ENCODE measurements at regions not wholly inside any gene's neighbourhood (a gene's known extent, or its start where the extent isn't known, plus 50 kb on each side); places are given as distances from the start of the nearest gene placed in this dataset.
"Not testable (repeated sequence)": the region's sequence is repeated elsewhere in the genome, so short reads cannot be mapped to it uniquely, and the experiment has no call there.

DNA sequence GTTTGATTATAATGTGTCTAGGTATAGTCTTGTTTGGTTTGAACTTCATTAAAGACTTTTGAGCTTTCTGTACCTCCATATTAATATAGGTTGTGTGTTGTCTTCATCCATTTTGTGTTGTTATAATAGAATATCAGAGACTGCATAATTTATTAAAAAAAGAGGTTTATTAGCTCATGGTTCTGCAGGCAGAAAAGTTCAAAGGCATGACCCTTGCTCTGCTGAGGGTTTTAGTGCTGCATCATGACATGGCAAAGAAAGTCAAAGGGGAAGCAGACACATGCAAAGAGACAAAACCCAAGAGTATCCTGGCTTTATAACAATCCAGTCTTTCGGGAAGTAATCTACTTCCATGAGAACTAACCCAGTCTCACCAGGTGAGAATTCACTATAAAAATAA, 358.2 kb downstream of the EDEM1 start:
- no peak for DNase-seq (ENCODE audit: low spot score)

DNA sequence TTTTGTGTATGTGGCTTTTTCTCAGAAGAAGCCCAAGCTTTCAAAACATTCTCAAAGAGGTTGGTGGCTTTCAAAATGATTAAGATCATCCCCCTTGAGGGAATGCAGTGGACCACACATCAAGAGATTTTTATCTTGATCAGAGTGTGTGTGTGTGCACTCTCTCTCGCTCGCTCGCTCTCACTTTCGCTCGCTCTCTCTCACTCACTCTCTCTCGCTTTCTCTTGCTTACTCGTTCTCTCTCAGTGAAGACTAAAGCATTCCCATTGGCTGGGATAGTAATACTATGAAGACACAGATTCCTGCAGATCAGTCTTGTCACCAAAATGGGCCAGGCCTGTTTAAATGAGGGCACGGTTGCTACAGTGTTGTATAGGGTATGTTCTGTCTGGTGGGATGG, 365.7 kb downstream of the EDEM1 start:
- DNase-seq (ENCODE audit: low spot score): no peak

DNA sequence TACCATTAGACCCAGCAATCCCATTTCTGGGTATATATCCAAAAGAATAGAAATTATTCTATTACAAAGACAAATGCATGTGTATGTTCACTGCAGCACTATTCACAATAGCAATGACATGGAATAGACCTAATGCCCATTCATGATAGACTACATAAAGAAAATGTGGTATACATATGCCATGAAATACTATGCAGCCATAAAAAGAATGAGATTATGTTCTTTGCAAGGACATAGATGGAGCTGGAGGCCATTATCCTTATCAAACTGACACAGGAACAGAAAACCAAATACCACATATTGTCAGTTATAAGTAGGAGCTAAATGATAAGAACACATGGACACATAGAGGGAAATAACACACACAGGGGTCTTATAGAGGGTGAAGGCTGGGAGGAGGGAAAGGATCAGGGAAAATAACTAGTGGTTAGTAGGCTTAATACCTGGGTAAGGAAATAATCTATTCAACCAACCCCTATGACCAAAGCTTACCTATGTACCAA, 366.8 kb downstream of the EDEM1 start:
- DNase-seq (ENCODE audit: low spot score): no peak

DNA sequence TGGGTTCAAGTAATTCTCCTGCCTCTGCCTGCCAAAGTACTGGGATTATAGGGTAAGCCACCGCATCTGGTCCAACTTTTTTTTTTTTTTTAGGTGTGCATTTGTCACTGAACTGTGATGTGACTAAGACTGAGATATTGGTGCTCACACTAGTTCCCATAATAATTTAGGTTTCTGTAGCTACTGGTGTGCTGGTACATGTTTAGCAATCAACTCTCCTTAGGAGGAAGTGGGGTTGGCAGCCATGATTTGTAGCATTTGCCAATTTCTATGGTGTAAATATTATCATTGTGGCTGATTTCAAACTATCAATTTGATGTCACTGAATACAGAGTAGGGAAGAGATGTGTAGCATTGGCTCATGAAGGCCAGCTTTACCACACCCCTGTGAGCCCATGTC, 372.7 kb downstream of the EDEM1 start:
- no peak for DNase-seq (ENCODE audit: low spot score)

DNA sequence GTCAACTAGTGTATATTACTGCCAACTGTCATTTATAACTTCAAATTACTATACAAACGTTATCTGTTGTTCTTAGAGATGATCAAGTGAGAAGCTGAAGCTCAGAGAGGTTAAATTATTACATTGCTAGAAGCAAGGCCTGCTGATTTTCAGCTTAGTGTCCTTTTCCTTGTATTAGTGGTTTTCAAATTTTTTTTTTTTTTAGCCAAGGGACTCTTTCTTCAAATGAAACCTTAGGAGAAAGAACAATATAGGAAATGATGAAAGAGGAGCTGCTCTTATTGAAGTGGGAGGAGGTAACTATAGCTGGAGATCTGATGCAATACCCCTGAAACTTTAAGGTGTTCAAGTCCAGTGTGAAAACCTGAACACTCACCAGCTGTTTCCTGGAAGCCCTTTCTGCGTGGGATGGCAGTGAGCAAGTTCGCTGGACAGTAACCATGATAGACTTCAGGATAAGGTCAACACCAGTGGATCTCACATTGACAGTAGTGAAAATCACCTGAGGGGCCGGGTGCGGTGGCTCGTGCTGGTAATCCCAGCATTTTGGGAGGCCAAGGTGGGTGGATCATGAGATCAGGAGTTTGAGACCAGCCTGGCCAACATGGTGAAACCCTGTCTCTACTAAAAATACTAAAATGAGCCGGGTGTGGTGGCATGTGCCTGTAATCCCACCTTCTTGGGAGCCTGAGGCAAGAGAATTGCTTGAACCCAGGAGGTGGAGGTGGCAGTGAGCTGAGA, 376.2 kb downstream of the EDEM1 start:
- DNase-seq (ENCODE audit: low spot score): no peak

DNA sequence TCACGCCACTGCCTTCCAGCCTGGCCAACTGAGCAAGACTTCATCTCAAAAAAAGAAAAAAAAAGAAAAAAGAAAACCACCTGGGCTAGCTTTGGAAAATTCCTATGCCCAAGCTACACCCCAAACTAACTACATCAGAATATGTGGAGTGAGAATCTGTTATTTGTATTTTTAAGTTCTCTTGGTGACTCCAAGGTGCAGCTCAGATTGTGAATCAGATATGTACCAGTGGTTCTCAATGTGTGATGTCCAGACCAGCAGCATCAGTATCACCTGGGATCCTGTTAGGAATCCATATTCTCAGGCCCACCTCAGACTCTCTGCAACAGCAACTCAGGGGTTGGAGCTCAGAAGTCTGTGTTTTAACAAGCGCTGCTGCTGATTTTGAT, 376.8 kb downstream of the EDEM1 start:
- DNase-seq (ENCODE audit: low spot score): no peak

DNA sequence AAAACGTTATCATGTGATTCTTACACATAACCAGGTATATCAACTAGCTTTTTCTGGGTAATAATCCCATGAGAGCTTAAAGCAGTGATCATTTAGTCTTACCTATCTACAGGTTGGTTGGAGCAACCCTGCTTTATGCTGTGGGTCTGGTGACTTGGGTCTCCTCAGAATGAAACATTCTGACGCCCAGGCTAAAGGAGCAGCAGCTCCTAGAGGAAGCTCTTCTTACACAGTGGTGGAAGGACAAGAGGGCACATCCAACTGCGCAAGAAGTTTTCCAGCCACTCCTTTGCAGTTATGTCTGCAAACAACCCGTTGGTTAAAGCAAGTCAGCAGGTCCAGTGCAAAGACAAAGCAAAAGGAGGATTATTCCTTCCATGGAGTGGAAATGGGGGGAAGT, 377.5 kb downstream of the EDEM1 start:
- DNase-seq (ENCODE audit: low spot score): no peak

DNA sequence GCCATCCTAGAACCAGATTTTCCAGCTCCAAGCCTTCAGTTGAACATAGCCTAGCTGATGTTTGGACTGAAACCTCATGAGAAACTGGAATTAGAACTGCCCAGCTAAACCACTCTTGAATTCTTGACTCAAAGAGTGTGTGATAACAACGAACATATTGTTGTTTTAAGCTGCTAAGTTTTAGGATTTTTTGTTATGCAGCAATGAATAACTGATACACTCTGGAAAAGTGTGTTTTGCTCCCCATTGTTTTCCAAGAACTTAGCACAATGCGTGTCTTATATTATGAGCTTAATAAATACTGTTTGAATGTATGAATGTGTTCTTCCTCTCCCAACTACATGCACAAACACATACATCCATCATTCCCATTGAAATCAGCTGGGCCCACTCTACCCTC, 379.6 kb downstream of the EDEM1 start:
- DNase-seq (ENCODE audit: low spot score): no peak

DNA sequence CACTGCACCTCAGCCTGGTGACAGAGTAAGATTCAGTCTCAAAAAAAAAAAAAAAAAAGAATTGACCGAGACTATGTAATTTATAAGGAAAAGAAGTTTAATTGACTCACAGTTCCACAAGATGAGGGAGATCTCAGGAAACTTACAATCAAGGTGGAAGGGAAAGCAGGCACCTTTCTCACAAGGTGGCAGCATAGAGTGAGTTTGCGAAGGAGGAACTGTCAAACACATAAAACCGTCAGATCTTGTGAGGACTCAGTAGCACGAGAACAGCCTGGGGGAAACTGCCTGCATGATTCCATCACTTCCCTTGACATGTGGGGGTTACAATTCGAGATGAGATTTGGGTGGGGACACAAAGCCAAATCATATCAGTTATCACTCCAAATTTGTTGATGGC, 380.9 kb downstream of the EDEM1 start:
- DNase-seq (ENCODE audit: low spot score): no peak

DNA sequence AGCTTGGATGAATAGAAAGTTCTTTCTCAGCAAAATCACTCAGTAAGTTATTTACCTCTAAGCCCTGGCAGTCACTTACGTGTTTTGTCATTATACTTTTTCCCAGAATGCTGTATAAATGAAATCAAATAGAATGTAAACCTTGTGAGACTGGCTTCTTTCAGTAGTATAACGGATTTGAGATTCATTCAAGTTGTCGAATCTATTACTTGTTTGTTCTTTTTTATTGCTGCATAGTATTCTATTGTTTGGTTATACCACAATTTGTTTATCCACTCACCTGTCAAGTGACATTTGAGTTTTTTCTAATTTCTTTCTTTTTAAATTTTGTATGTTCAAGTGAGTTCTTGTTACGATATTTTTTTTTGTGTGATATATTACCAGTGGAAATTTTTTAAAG, 381.6 kb downstream of the EDEM1 start:
- no peak for DNase-seq (ENCODE audit: low spot score)

DNA sequence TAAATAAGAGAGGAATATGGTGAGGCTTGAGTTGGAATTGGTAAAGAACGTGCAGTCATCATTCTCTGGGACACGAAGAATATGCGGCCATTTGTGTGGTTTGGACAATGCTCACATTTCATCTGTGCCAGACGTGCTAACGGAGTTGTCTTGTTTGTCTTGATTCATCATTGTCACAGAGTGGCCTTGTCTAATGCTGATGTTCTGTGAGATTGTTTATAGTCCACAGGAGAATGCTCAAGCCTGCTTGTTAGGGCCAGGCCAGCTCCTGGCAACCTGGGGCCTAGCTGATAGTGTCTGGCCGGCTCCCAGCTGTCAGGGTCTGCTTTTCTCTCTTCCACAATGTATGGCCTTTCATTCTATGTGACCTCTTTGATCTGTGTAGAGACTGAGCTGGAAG, 384.7 kb downstream of the EDEM1 start:
- no peak for DNase-seq (ENCODE audit: low spot score)

DNA sequence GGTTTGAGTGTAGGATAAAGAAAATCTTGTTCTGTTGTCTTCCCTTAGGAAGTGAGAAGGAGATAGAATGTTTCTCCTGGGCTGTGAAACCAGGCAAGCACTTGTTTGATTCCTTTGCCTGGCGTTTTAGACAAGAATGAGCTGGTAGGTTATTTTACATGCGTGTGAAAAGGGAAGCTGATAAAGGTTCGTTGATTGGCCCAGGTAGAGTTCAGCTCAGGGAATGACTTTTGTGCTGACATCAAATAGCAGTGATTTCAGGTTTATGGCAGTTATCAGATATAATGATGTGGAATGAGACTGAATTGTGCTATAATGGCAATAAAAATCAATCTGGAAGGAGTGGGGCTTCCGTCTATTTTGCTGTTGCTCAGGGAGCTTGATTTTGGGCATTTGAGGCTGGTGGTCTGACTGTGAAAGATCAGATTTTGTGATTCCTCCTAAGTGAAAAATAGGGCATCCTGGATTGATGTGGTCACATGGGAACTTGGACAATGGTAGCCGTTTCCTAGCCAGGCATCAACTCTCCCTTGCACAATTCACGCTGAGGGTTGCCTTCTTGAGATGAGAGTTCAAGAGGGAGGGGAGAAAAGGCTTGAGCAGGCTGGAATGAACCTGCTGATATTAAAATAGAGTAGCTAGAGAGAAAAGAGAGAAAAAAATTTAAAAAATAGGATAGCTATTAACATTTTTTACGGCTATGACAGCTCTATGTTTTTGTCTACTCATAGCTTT, 388.9 kb downstream of the EDEM1 start:
- no peak for DNase-seq (ENCODE audit: low spot score)

DNA sequence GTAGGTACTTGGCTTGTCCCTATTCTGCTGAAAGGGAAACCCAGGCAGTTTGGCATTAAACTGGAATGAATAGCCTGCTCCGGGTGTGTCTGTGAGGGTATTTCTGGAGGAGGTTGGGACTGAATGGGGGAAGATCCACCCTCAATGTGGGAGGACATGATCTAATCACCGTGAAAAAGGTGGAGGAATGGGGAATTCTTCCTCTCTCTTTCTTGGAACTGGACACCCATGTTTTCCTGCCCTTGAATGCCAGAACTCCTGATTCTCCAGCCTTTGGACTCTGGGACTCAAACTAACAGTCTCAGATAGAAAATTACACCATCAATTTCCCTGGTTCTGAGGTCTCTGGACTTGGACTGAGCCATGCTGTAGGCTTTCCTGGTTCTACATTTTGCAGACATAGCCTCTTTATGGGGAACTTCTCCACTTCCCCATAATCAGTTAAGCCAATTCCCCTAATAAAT, 391.7 kb downstream of the EDEM1 start:
- DNase-seq (ENCODE audit: low spot score): no peak

DNA sequence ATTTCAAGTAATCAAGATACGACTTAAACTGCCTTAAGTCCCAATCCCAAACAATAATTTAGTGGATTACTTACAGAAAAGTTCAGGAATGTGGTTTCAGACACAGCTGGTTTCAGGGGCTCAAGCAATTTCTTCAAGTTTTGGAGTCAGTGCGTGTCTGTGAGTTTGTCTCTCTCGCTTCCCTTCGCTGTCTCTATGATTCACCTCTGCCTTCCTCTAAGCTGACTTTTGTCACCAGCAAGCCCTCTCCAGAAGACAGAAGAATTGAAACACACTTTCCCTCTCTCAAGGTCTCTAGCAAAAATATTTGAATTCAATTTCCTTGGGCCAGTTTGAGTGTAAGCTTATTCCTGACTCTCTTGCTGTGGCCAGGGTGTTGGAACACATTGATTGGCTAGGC, 392.4 kb downstream of the EDEM1 start:
- no peak for DNase-seq (ENCODE audit: low spot score)

DNA sequence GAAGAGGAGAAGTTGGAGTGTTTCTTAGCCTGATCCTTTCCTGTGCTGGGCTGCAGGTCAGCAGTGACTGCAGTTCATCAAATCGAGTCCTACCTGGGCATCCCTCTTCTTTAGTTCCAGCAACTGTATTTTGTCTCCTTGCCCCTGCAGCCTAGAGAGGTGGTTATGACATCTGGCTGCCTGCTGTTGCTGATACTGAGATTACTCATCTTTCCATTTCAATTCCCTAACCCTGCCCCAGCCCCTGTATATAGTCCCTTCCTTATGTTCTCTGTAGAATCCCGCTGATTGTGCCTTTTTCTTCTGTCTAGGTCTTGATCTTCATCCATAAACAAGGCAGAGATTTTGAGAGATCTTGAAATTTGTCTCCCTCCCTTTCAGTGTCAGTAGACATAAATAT, 393.3 kb downstream of the EDEM1 start:
- no peak for DNase-seq (ENCODE audit: low spot score)

DNA sequence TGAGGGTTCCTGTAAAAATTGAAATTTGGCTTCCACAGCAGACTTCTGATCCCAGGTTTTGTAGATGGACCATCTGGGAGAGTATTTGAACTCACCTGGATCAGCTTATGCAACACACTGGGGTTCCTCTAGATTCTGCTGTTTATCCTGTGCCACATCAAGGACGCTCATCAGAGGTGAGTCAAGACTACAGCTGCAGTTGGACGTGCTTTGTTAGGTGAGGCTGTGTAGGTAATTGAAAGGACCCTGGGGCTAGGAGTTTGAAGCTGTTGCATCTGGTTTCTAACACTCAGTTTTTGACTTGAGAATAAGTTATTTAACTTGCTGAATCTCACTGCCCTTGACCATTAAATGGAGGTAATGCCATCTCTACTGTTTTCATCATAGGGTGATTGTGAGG, 394.2 kb downstream of the EDEM1 start:
- no peak for DNase-seq (ENCODE audit: low spot score)

DNA sequence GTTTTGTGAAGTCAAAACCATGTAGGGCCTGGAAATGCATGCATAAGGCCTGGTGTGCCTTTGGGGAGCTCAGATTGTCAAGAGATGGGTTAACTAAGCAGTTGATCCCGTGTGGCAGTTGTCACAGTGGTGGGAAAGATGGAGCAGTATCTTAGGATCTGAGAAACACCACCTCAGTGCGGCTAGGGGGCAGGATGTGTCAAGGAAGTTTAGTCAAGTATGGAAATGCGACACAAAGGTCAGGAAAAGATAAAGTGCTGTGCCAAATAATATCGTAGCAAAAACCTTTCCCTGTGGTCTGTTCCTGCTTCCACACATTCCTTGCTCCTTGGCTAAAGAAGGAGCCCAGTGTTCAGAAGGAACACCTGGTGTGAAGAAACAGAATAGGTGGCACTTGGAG, 396.4 kb downstream of the EDEM1 start:
- DNase-seq (ENCODE audit: low spot score): no peak

DNA sequence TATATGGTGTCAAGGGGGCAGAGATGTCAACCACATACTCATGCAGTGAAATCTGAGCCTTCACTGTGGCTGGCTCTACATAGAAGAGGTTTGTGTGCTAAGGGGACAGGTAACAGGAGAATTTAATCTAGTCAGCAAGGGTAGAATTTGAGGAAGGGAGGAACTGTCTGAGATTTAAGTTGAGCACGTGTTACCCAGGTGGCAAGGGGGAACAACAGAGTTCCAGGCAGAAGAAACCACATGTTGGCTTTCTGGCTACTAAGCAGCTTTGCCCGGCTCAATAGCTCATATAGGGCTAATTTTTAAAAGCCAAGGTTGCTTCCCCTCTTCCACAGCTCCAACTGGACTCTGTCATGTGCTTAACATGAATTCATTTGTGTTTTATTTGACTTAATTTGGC, 397.6 kb downstream of the EDEM1 start:
- DNase-seq (ENCODE audit: low spot score): no peak

DNA sequence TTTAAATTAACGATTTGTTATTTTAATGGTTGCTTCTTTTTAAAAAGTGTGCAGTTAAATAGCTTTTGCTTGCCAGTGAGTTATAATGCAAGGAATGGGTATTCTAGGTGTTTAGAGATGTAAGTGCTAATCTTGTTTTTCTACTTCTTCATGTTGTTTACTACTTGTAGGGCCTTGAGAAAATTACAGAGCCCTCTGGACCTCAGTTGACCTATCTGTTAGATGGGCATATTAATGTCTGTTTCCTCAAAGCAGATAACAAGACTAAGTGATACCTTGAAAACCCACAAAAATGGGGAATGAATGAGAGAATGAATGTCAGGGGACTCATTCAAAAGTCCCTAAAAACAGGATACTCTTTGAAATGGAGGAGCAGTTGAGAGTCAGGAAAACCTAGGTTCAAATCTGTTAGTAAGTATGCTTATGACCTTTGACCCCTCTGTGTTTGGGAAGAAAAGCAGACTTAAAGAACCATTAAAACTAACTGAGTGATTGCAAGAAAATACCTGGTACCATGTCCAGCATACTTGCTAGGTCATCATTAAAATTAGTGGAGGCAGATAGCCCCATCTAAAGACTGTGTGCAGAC, 419.5 kb downstream of the EDEM1 start:
- DNase-seq (ENCODE audit: low spot score): no peak

DNA sequence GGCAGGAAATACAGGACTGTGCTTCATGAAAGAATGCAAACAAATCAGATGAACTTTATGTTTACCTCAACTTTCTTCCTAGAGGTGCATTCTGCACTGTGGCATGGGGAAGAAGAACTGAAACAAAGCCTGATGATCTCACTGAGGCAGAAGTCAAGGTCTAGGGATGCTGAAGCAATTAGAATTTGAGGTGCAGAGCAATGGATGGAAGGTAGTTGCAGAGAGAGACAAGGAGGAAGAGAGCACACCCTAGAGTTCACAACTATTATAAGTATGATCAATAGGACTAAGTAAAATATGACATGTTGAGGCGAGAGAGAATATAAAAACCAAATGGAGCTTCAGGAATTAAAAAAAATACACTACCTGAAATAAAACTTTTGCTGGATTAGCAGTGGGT, 420.1 kb downstream of the EDEM1 start:
- no peak for DNase-seq (ENCODE audit: low spot score)

DNA sequence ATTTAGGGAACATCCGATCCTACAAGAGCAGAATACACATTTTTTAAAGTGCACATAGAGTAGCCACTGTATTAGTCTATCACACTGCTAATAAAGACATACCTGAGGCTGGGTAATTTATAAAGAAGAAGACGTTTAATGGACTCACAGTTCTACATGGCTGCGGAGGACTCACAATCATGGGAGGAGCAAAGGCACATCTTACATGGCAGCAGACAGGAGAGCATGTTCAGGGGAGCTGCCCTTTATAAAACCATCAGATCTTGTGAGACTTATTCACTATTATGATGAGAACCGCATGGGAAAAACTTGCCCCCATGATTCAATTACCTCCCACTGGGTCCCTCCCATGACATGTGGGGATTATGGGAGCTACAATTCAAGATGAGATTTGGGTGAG, 421.5 kb downstream of the EDEM1 start:
- DNase-seq (ENCODE audit: low spot score): not testable (repeated sequence)

DNA sequence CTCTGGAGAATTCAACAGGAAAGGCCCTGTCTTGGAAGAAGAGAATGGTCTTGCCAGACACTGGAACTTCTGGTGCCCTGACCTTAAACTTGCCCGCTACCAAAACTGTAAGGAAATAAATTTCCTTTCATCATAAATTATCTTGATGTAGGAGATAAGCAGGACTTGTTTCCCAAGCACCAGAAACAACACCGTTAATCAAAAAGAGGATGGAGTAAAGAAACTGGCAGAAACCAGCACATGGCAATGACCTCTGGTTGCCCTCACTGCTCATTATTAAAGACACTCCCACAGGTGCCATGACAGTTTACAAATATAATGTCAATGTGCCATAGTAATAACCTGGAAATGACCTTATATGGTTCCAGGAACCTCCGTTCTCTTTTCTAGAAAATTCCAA, 426.1 kb downstream of the EDEM1 start:
- DNase-seq (ENCODE audit: low spot score): no peak

DNA sequence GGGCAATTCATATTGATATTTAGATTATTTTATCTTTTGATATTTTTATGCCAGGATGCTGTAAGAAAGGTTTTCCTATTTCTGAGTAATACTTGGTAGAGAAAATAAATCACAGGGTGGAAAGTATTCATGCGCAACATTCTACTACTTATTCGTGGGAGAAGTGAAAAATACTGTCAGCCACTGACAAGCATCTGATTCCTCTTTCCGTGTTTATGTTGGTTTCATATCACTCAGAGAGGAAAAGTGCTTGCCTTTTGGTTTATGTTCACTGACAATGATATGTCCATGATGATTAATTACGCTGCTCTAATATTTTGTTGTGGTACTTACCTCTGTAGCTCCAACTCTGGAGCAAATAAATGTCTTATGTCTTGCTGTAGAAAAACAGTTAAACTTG, 429.4 kb downstream of the EDEM1 start:
- DNase-seq (ENCODE audit: low spot score): no peak

Measured in hepatic stellate cell (primary cell).